ENCODE measurements at regions not wholly inside any gene's neighbourhood (a gene's known extent, or its start where the extent isn't known, plus 50 kb on each side); places are given as distances from the start of the nearest gene placed in this dataset.

GRCh38 chr9:29773676-29774075 is 2200.4 kb upstream of the C9orf72 start:
- intact Hi-C loops (cut with DNase I): no loop called here
- DNase-seq: no peak

GRCh38 chr9:29775491-29775890 is 2202.2 kb upstream of the C9orf72 start:
- no peak for DNase-seq
- intact Hi-C loops (cut with DNase I): no loop called here

GRCh38 chr9:29778281-29778849 is 2205.1 kb upstream of the C9orf72 start:
- DNase-seq: no peak
- intact Hi-C loops (cut with DNase I): no loop called here

- no peak for DNase-seq
- intact Hi-C loops (cut with DNase I): no loop called here
Observed at GRCh38 chr9:29793970-29794369, 2220.7 kb upstream of the C9orf72 start.

- intact Hi-C loops (cut with DNase I): no loop called here
Observed at GRCh38 chr9:29796291-29796952, 2223.1 kb upstream of the C9orf72 start.

GRCh38 chr9:29798599-29798998 is 2225.3 kb upstream of the C9orf72 start:
- intact Hi-C loops (cut with DNase I): no loop called here
- DNase-seq: no peak

More at GRCh38 chr9:29796291-29796952, 2223.1 kb upstream of the C9orf72 start:
- no peak for DNase-seq

GRCh38 chr9:29799227-29799626 is 2225.9 kb upstream of the C9orf72 start:
- intact Hi-C loops (cut with DNase I): no loop called here
- DNase-seq: no peak

- DNase-seq: no peak
- intact Hi-C loops (cut with DNase I): no loop called here
Observed at GRCh38 chr9:29800821-29801220, 2227.5 kb upstream of the C9orf72 start.

GRCh38 chr9:29802454-29802853 is 2229.2 kb upstream of the C9orf72 start:
- intact Hi-C loops (cut with DNase I): no loop called here

GRCh38 chr9:29806937-29807618 is 2233.8 kb upstream of the C9orf72 start:
- intact Hi-C loops (cut with DNase I): no loop called here
- no peak for DNase-seq

More at GRCh38 chr9:29802454-29802853, 2229.2 kb upstream of the C9orf72 start:
- DNase-seq: no peak

GRCh38 chr9:29816954-29817703 is 2243.8 kb upstream of the C9orf72 start:
- intact Hi-C loops (cut with DNase I): no loop called here
- DNase-seq: no peak

- intact Hi-C loops (cut with DNase I): no loop called here
- no peak for DNase-seq
Observed at GRCh38 chr9:29822458-29822857, 2249.2 kb upstream of the C9orf72 start.

GRCh38 chr9:29826421-29826820 is 2253.1 kb upstream of the C9orf72 start:
- intact Hi-C loops (cut with DNase I): no loop called here
- no peak for DNase-seq

GRCh38 chr9:29830821-29831220 is 2257.5 kb upstream of the C9orf72 start:
- peak in 30 of 42 donors; percentile 9 to 67 (median 28) for DNase-seq
- intact Hi-C loops (cut with DNase I): no loop called here

- intact Hi-C loops (cut with DNase I): no loop called here
- DNase-seq: no peak
Observed at GRCh38 chr9:29838491-29839020, 2265.3 kb upstream of the C9orf72 start.

GRCh38 chr9:29844251-29844650 is 2271.0 kb upstream of the C9orf72 start:
- intact Hi-C loops (cut with DNase I): no loop called here
- no peak for DNase-seq

- intact Hi-C loops (cut with DNase I): no loop called here
- DNase-seq: no peak
Observed at GRCh38 chr9:29850664-29851063, 2277.4 kb upstream of the C9orf72 start.

GRCh38 chr9:29861803-29862202 is 2288.5 kb upstream of the C9orf72 start:
- intact Hi-C loops (cut with DNase I): no loop called here
- DNase-seq: no peak

GRCh38 chr9:29865764-29866313 is 2292.6 kb upstream of the C9orf72 start:
- DNase-seq: no peak
- intact Hi-C loops (cut with DNase I): no loop called here
